ENCODE measurements at regions not wholly inside any gene's neighbourhood (a gene's known extent, or its start where the extent isn't known, plus 50 kb on each side); places are given as distances from the start of the nearest gene placed in this dataset.
"Not testable (repeated sequence)": the region's sequence is repeated elsewhere in the genome, so short reads cannot be mapped to it uniquely, and the experiment has no call there.

GRCh38 chr16:33992513-33993177 lies 533.2 kb downstream of the TP53TG3F start:
- DNase-seq (ENCODE audit: low read depth in 3 of 3, low spot score in 2 of 3) = not testable (repeated sequence)

GRCh38 chr16:33994207-33994606 lies 534.8 kb downstream of the TP53TG3F start:
- not testable (repeated sequence) for DNase-seq (ENCODE audit: low read depth in 3 of 3, low spot score in 2 of 3)

GRCh38 chr16:33995821-33996372 lies 536.5 kb downstream of the TP53TG3F start:
- not testable (repeated sequence) for DNase-seq (ENCODE audit: low read depth in 3 of 3, low spot score in 2 of 3)

- not testable (repeated sequence) for DNase-seq (ENCODE audit: low read depth in 3 of 3, low spot score in 2 of 3)
Observed at GRCh38 chr16:34001184-34001583, 541.8 kb downstream of the TP53TG3F start.

- DNase-seq (ENCODE audit: low read depth in 3 of 3, low spot score in 2 of 3) = not testable (repeated sequence)
Observed at GRCh38 chr16:34001961-34002360, 542.5 kb downstream of the TP53TG3F start.

GRCh38 chr16:34014841-34015820 lies 555.7 kb downstream of the TP53TG3F start:
- not testable (repeated sequence) for DNase-seq (ENCODE audit: low read depth in 3 of 3, low spot score in 2 of 3)

GRCh38 chr16:34018277-34018676 lies 558.9 kb downstream of the TP53TG3F start:
- DNase-seq (ENCODE audit: low read depth in 3 of 3, low spot score in 2 of 3) = not testable (repeated sequence)

GRCh38 chr16:34050787-34051320 lies 591.4 kb downstream of the TP53TG3F start:
- DNase-seq (ENCODE audit: low read depth in 3 of 3, low spot score in 2 of 3) = no peak

- DNase-seq (ENCODE audit: low read depth in 3 of 3, low spot score in 2 of 3) = peak in 1 of 3 donors; percentile 0
Observed at GRCh38 chr16:34054137-34054536, 594.7 kb downstream of the TP53TG3F start.

- DNase-seq (ENCODE audit: low read depth in 3 of 3, low spot score in 2 of 3) = peak in 1 of 3 donors; percentile 0
Observed at GRCh38 chr16:34054969-34055368, 595.6 kb downstream of the TP53TG3F start.

GRCh38 chr16:34062620-34063253 lies 603.3 kb downstream of the TP53TG3F start:
- not testable (repeated sequence) for DNase-seq (ENCODE audit: low read depth in 3 of 3, low spot score in 2 of 3)

- DNase-seq (ENCODE audit: low read depth in 3 of 3, low spot score in 2 of 3) = not testable (repeated sequence)
Observed at GRCh38 chr16:34063498-34064157, 604.2 kb downstream of the TP53TG3F start.

- DNase-seq (ENCODE audit: low read depth in 3 of 3, low spot score in 2 of 3) = not testable (repeated sequence)
Observed at GRCh38 chr16:34064602-34065001, 605.2 kb downstream of the TP53TG3F start.

- DNase-seq (ENCODE audit: low read depth in 3 of 3, low spot score in 2 of 3) = not testable (repeated sequence)
Observed at GRCh38 chr16:34069731-34070130, 610.3 kb downstream of the TP53TG3F start.

- peak in 2 of 3 donors; percentile 62 to 73 for DNase-seq (ENCODE audit: low read depth in 3 of 3, low spot score in 2 of 3)
Observed at GRCh38 chr16:34078691-34079090, 619.3 kb downstream of the TP53TG3F start.

- DNase-seq (ENCODE audit: low read depth in 3 of 3, low spot score in 2 of 3) = not testable (repeated sequence)
Observed at GRCh38 chr16:34085038-34085437, 625.6 kb downstream of the TP53TG3F start.

GRCh38 chr16:34095006-34095405 lies 635.6 kb downstream of the TP53TG3F start:
- not testable (repeated sequence) for DNase-seq (ENCODE audit: low read depth in 3 of 3, low spot score in 2 of 3)

GRCh38 chr16:34096911-34097310 lies 637.5 kb downstream of the TP53TG3F start:
- DNase-seq (ENCODE audit: low read depth in 3 of 3, low spot score in 2 of 3) = not testable (repeated sequence)

- not testable (repeated sequence) for DNase-seq (ENCODE audit: low read depth in 3 of 3, low spot score in 2 of 3)
Observed at GRCh38 chr16:34097326-34097725, 637.9 kb downstream of the TP53TG3F start.

- DNase-seq (ENCODE audit: low read depth in 3 of 3, low spot score in 2 of 3) = not testable (repeated sequence)
Observed at GRCh38 chr16:34098033-34098432, 638.6 kb downstream of the TP53TG3F start.

All from right renal cortex interstitium (tissue), 3 donors.